Mammary epithelial cell (primary cell): ENCODE measurements at regions not wholly inside any gene's neighbourhood (a gene's known extent, or its start where the extent isn't known, plus 50 kb on each side); places are given as distances from the start of the nearest gene placed in this dataset.

ENCODE experiments used
- EZH2 ChIP-seq: IDR thresholded peaks from 2 replicates; pipeline ENCODE4 v1.6.1; 2012; ENCODE audit warnings: low read length, inconsistent platforms, borderline replicate concordance
- TF ChIP-seq, protein P1 (sequence below), 2 donors: IDR thresholded peaks in 1 of 2; conservative IDR thresholded peaks in 1 of 2; 2 replicates each; pipeline ENCODE4 v1.5.1; 2011 to 2012; ENCODE audit warnings: inconsistent platforms in 2 of 2, low read length in 2 of 2, mild to moderate bottlenecking in 2 of 2, control low read depth in 1 of 2, low read depth in 1 of 2; ENCODE audit not compliant: insufficient read depth in 1 of 2; ENCODE audit errors: extremely low read depth in 1 of 2

DNA sequence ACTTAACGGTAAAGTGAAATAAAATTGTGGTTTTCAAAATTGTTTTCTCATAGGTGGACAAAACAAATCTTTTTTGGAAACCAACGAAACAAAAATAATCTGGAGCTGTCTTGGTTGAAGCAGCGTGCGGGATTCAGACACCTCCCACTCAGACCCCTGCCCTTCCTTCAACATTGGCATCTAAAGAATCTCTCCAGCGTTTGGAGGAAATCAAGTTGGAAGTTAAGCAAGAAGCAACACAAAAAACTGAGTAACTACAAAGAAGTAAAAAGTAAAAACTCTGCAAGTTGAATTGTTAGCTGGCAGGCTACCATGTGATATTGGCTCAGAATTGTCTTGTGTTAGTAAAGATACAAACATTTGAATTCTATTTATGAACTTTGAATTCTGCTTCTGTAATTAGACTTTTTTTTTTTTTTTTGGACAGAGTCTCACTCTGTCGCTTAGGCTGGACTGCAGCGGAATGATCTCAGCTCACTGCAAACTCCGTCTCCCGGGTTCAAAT, 361.0 kb upstream of the PMFBP1 start:
- TF ChIP-seq, protein P1, sequence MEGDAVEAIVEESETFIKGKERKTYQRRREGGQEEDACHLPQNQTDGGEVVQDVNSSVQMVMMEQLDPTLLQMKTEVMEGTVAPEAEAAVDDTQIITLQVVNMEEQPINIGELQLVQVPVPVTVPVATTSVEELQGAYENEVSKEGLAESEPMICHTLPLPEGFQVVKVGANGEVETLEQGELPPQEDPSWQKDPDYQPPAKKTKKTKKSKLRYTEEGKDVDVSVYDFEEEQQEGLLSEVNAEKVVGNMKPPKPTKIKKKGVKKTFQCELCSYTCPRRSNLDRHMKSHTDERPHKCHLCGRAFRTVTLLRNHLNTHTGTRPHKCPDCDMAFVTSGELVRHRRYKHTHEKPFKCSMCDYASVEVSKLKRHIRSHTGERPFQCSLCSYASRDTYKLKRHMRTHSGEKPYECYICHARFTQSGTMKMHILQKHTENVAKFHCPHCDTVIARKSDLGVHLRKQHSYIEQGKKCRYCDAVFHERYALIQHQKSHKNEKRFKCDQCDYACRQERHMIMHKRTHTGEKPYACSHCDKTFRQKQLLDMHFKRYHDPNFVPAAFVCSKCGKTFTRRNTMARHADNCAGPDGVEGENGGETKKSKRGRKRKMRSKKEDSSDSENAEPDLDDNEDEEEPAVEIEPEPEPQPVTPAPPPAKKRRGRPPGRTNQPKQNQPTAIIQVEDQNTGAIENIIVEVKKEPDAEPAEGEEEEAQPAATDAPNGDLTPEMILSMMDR (conservative IDR thresholded peaks at IDR 0.05 in 1 of 2, IDR thresholded peaks at IDR 0.05 in 1 of 2; ENCODE audit: extremely low read depth in 1 of 2, insufficient read depth in 1 of 2, low read depth in 1 of 2, low read length in 2 of 2), result no peak
- no peak for TF ChIP-seq EZH2
